Kidney (tissue), 13 donors: ENCODE measurements at regions not wholly inside any gene's neighbourhood (a gene's known extent, or its start where the extent isn't known, plus 50 kb on each side); places are given as distances from the start of the nearest gene placed in this dataset.

ENCODE experiments used
- DNase-seq, 5 donors: peaks; one replicate each; pipeline ENCODE4 v3.0.0-alpha.2; 2013 to 2020
- FAIRE-seq: peaks from 2 replicates; lab custom pipeline; 2012; peaks lifted over from hg19 to GRCh38; lab: Jason Lieb, UNC
- H3K27ac ChIP-seq, 2 donors: one replicate each; pipeline ENCODE4 v1.7.0; 2013; ENCODE audit warnings: low read depth in 2 of 2, low read length in 2 of 2, inconsistent platforms in 1 of 2
- H3K27me3 ChIP-seq: one replicate; pipeline ENCODE4 v1.7.1; 2013; ENCODE audit warnings: low read length, inconsistent platforms; ENCODE audit not compliant: control insufficient read depth, insufficient read depth
- H3K36me3 ChIP-seq, 3 donors: one replicate each; pipeline versions ENCODE4 v1.7.0 to v1.7.1; 2013; ENCODE audit warnings: low read length in 3 of 3, control low read depth in 1 of 3, inconsistent platforms in 1 of 3; ENCODE audit not compliant: insufficient read depth in 3 of 3, control insufficient read depth in 2 of 3
- H3K4me1 ChIP-seq, 3 donors: one replicate each; pipeline versions ENCODE4 v1.7.0 to v1.7.1; 2013; ENCODE audit warnings: low read length in 3 of 3, inconsistent platforms in 1 of 3, low read depth in 1 of 3; ENCODE audit not compliant: control insufficient read depth in 2 of 3, insufficient read depth in 2 of 3
- H3K4me3 ChIP-seq, 3 donors: one replicate each; pipeline versions ENCODE4 v1.7.0 to v1.8.1; 2013; ENCODE audit warnings: low read length in 3 of 3, control low read depth in 1 of 3, inconsistent platforms in 1 of 3
- H3K9ac ChIP-seq, 3 donors: one replicate each; pipeline versions ENCODE4 v1.7.0 to v1.7.1; 2013; ENCODE audit warnings: low read length in 3 of 3, control low read depth in 1 of 3, inconsistent platforms in 1 of 3
- H3K9me3 ChIP-seq, 3 donors: one replicate each; pipeline versions ENCODE4 v1.7.0 to v1.7.1; 2013; ENCODE audit warnings: low read length in 3 of 3, control low read depth in 1 of 3, inconsistent platforms in 1 of 3; ENCODE audit not compliant: control insufficient read depth in 2 of 3, insufficient read depth in 1 of 3
- intact Hi-C: fragments of 100-400 bp; cut with DNase I; formaldehyde crosslinking; loops from one replicate; pipeline ENCODE4 v1.11.1; 2022
- TF ChIP-seq, protein P1 (sequence below): IDR thresholded peaks from 3 replicates; pipeline ENCODE4 v1.5.1; 2012; ENCODE audit warnings: mild to moderate bottlenecking, moderate library complexity, borderline replicate concordance; ENCODE audit not compliant: insufficient read depth; ENCODE audit errors: extremely low read depth
- donor health status: control.
- donor health status: control.
- donor health status: control.
- donor health status: control.
- donor health status: control.
- donor health status: DM: yes; HTN: yes; CAD: no.
- donor health status: Normal renal cell carcinoma (clear cell type).

DNA sequence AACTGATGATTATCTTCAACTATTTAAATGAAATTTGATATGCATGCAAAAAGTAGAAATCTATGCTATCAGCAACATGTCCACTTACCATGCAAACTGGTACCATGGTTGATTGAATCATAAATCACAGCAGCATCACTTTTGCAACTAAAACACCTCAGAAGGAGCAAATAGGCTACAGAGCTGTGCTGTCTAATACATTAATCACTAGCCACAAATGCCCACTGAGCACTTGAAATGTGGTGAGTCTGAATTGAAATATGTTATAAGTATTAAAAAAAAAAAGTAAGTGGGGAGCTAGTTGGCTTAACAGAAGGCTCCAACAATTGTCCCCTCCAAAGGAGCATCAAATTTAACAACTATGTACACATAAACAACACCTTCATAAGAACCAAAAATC, 112.5 kb downstream of the FAM114A2 start:
- Histone ChIP-seq H3K4me3 (no peak overlapping the region), H3K27ac (no peak overlapping the region), H3K27me3 (no peaks in the 10 kb centered on the region), H3K36me3 (no peaks in the 10 kb centered on the region), H3K4me1 (no peaks in the 10 kb centered on the region), H3K9ac (no peak overlapping the region), H3K9me3 (peaks cover 0 to 5% (median 0%) of the 10 kb centered on the region in 3 donors)
- TF ChIP-seq, protein P1, sequence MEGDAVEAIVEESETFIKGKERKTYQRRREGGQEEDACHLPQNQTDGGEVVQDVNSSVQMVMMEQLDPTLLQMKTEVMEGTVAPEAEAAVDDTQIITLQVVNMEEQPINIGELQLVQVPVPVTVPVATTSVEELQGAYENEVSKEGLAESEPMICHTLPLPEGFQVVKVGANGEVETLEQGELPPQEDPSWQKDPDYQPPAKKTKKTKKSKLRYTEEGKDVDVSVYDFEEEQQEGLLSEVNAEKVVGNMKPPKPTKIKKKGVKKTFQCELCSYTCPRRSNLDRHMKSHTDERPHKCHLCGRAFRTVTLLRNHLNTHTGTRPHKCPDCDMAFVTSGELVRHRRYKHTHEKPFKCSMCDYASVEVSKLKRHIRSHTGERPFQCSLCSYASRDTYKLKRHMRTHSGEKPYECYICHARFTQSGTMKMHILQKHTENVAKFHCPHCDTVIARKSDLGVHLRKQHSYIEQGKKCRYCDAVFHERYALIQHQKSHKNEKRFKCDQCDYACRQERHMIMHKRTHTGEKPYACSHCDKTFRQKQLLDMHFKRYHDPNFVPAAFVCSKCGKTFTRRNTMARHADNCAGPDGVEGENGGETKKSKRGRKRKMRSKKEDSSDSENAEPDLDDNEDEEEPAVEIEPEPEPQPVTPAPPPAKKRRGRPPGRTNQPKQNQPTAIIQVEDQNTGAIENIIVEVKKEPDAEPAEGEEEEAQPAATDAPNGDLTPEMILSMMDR: no peak
- FAIRE-seq: no peak
- intact Hi-C loops: no loop called here
- no peak for DNase-seq

DNA sequence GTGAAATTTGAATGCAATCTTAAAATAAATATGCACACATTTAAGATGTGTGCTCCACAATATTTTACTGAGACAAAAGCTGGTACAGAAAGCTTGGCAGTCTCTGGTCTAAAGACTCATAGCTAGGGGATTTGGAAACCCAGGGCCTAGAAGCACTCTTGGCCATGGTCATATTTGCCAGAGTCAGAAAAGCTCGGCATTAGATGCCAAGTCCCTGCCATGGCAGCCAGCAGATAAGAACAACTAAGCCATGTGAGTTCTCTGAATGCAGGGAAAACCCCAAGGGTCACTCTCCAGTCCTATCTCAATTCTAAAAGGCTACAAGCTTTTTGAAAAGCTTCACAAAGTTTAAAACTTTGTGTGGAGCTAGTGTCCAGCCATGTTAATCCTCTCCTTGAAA, 119.5 kb downstream of the FAM114A2 start:
- TF ChIP-seq, protein P1: no peak

DNA sequence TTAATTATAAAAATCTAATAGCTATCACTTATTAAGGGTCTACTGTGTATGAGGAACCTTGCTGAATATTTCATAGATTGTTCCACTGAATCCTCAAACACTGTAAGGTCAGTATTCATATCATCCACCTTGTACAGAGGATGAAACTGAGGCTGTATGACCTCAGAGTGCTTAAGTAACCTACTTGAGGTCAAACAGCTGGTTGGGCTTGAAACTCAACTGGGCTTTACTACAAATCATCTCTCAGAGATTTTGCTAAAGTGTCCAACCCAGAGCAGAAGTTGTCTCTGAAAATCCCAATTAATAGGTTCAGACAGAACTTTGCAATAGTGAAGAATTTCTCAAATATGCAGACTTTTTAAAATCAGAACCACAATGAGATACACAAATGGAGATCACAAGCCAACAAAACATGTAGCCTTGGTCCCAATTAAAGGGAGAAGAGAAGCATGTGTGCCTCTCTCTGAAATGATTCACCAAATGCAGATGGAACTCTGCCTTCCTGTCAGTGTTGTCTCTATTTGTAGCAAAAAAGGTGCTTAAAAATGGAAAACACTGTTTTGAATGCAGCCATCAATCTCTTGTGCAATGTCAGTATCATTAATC, 131.4 kb downstream of the FAM114A2 start:
- TF ChIP-seq, protein P1: no peak
- no peaks in the 10 kb centered on the region for H3K27me3 ChIP-seq
- no peaks in the 10 kb centered on the region for H3K9me3 ChIP-seq
- intact Hi-C loops: no loop called here
- no peak overlapping the region for H3K27ac ChIP-seq
- no peaks in the 10 kb centered on the region for H3K36me3 ChIP-seq
- H3K4me3 ChIP-seq: no peak overlapping the region
- DNase-seq (no peak), FAIRE-seq (no peak)
- no peak overlapping the region for H3K9ac ChIP-seq
- no peaks in the 10 kb centered on the region for H3K4me1 ChIP-seq

More for the DNA sequence above, 119.5 kb downstream of the FAM114A2 start:
- FAIRE-seq (no peak), DNase-seq (no peak)
- Histone ChIP-seq H3K4me3 (no peak overlapping the region), H3K36me3 (no peaks in the 10 kb centered on the region), H3K4me1 (no peaks in the 10 kb centered on the region), H3K27ac (no peak overlapping the region), H3K9me3 (peaks cover 0 to 8% (median 2%) of the 10 kb centered on the region in 3 donors), H3K9ac (no peak overlapping the region), H3K27me3 (no peaks in the 10 kb centered on the region)
- intact Hi-C loops: no loop called here

DNA sequence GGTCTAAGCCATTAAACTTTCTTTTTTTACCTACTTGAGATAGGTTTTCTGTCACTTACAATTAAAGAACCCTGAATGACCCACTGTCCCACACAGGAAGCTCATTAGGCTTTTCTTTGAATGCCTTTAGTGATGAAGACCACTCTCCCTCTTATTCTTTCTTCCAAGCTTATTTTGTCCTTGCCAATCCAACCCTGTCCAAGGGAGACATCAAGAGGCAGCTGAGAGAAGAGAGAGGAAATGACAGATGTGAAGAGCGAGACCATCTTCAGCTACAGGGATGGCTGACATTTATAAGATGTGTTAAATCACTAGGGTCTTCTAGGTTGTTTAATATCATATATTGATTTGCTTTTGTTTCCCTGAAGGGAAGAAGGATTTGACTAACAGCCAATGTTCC, 133.5 kb downstream of the FAM114A2 start:
- H3K27ac ChIP-seq: no peak overlapping the region
- FAIRE-seq: no peak
- H3K27me3 ChIP-seq: no peaks in the 10 kb centered on the region
- TF ChIP-seq, protein P1: no peak
- H3K4me1 ChIP-seq: no peaks in the 10 kb centered on the region
- intact Hi-C loops: no loop called here
- peak in 1 of 5 donors; percentile 9 for DNase-seq
- no peak overlapping the region for H3K4me3 ChIP-seq
- no peaks in the 10 kb centered on the region for H3K36me3 ChIP-seq
- H3K9ac ChIP-seq: no peak overlapping the region
- H3K9me3 ChIP-seq: no peaks in the 10 kb centered on the region
